Activated T-helper 1 cell treated with anti-CD3 and anti-CD28 coated beads, Interleukin-12 subunit alpha, Interleukin-12 subunit beta, Interleukin-2, Interleukin-4 antibody, amounts not matched to agents 30 ng/mL and 10 ng/mL and 1 ng/mL, durations not matched to agents 14 hours and 24 hours and 36 hours (primary cell): ENCODE measurements at regions not wholly inside any gene's neighbourhood (a gene's known extent, or its start where the extent isn't known, plus 50 kb on each side); places are given as distances from the start of the nearest gene placed in this dataset.
"Not testable (repeated sequence)": the region's sequence is repeated elsewhere in the genome, so short reads cannot be mapped to it uniquely, and the experiment has no call there.

Experiments
- DNase-seq: peaks from one replicate; pipeline ENCODE4 v3.0.0; 2021; ENCODE audit warnings: low spot score
- H3K27ac Mint-ChIP-seq: one replicate; pipeline ENCODE4 v1.8.0; 2021; ENCODE audit warnings: mild to moderate bottlenecking, mixed read lengths
- H3K27me3 Mint-ChIP-seq: one replicate; pipeline ENCODE4 v1.8.0; 2022; ENCODE audit warnings: mild to moderate bottlenecking, moderate library complexity, mixed read lengths; ENCODE audit not compliant: insufficient read depth
- H3K36me3 Mint-ChIP-seq: one replicate; pipeline ENCODE4 v1.8.0; 2021; ENCODE audit warnings: low read depth, mixed read lengths
- H3K4me1 Mint-ChIP-seq: one replicate; pipeline ENCODE4 v1.8.0; 2021; ENCODE audit warnings: low read depth, mixed read lengths
- H3K4me3 Mint-ChIP-seq: one replicate; pipeline ENCODE4 v1.8.0; 2021; ENCODE audit warnings: mild to moderate bottlenecking, moderate library complexity, mixed read lengths
- H3K9me3 Mint-ChIP-seq: one replicate; pipeline ENCODE4 v1.8.0; 2021; ENCODE audit warnings: mixed read lengths
- intact Hi-C: fragments of 100-400 bp; cut with micrococcal nuclease; formaldehyde crosslinking; loops from one replicate; pipeline ENCODE4 v1.15.1; 2024

GRCh38 chrX:122591546-122591945, 592.5 kb upstream of the GRIA3 start:
- intact Hi-C loops: no loop called here
- H3K9me3 Mint-ChIP-seq: peaks cover 3% of the 10 kb centered on the region
- H3K36me3 Mint-ChIP-seq: no peaks in the 10 kb centered on the region
- no peak overlapping the region for H3K27ac Mint-ChIP-seq
- DNase-seq: no peak
- H3K4me3 Mint-ChIP-seq: no peak overlapping the region
- H3K27me3 Mint-ChIP-seq: no peaks in the 10 kb centered on the region
- no peaks in the 10 kb centered on the region for H3K4me1 Mint-ChIP-seq

GRCh38 chrX:122596998-122597397, 587.1 kb upstream of the GRIA3 start:
- H3K4me3 Mint-ChIP-seq: no peak overlapping the region
- peaks cover 3% of the 10 kb centered on the region for H3K9me3 Mint-ChIP-seq
- no peak overlapping the region for H3K27ac Mint-ChIP-seq
- DNase-seq: no peak
- no peaks in the 10 kb centered on the region for H3K36me3 Mint-ChIP-seq
- intact Hi-C loops: no loop called here
- H3K4me1 Mint-ChIP-seq: no peaks in the 10 kb centered on the region
- no peaks in the 10 kb centered on the region for H3K27me3 Mint-ChIP-seq

GRCh38 chrX:122622795-122623194, 561.3 kb upstream of the GRIA3 start:
- no peak overlapping the region for H3K27ac Mint-ChIP-seq
- H3K9me3 Mint-ChIP-seq: no peaks in the 10 kb centered on the region
- DNase-seq: no peak
- no peaks in the 10 kb centered on the region for H3K27me3 Mint-ChIP-seq
- intact Hi-C loops: no loop called here
- H3K36me3 Mint-ChIP-seq: no peaks in the 10 kb centered on the region
- H3K4me1 Mint-ChIP-seq: no peaks in the 10 kb centered on the region
- H3K4me3 Mint-ChIP-seq: no peak overlapping the region

GRCh38 chrX:122625239-122625638, 558.8 kb upstream of the GRIA3 start:
- Mint-ChIP-seq H3K27ac (no peak overlapping the region), H3K27me3 (no peaks in the 10 kb centered on the region), H3K36me3 (no peaks in the 10 kb centered on the region), H3K9me3 (no peaks in the 10 kb centered on the region), H3K4me3 (no peak overlapping the region), H3K4me1 (no peaks in the 10 kb centered on the region)
- DNase-seq: no peak
- intact Hi-C loops: no loop called here

GRCh38 chrX:122625821-122626220, 558.3 kb upstream of the GRIA3 start:
- Mint-ChIP-seq H3K27me3 (no peaks in the 10 kb centered on the region), H3K4me1 (no peaks in the 10 kb centered on the region), H3K36me3 (no peaks in the 10 kb centered on the region), H3K9me3 (no peaks in the 10 kb centered on the region), H3K27ac (no peak overlapping the region), H3K4me3 (no peak overlapping the region)
- intact Hi-C loops: no loop called here
- no peak for DNase-seq

- no peak overlapping the region for H3K4me3 Mint-ChIP-seq
- H3K36me3 Mint-ChIP-seq: no peaks in the 10 kb centered on the region
- H3K9me3 Mint-ChIP-seq: no peaks in the 10 kb centered on the region
- no peaks in the 10 kb centered on the region for H3K4me1 Mint-ChIP-seq
- H3K27me3 Mint-ChIP-seq: no peaks in the 10 kb centered on the region
- H3K27ac Mint-ChIP-seq: no peak overlapping the region
- DNase-seq: no peak
- intact Hi-C loops: no loop called here
Measured at GRCh38 chrX:122626871-122627270, 557.2 kb upstream of the GRIA3 start.

- H3K27ac Mint-ChIP-seq: no peak overlapping the region
- H3K4me1 Mint-ChIP-seq: no peaks in the 10 kb centered on the region
- no peaks in the 10 kb centered on the region for H3K9me3 Mint-ChIP-seq
- intact Hi-C loops: no loop called here
- no peak for DNase-seq
- H3K27me3 Mint-ChIP-seq: no peaks in the 10 kb centered on the region
- no peaks in the 10 kb centered on the region for H3K36me3 Mint-ChIP-seq
- no peak overlapping the region for H3K4me3 Mint-ChIP-seq
Measured at GRCh38 chrX:122641136-122641535, 542.9 kb upstream of the GRIA3 start.

- H3K4me3 Mint-ChIP-seq: no peak overlapping the region
- DNase-seq: no peak
- H3K27ac Mint-ChIP-seq: no peak overlapping the region
- intact Hi-C loops: no loop called here
- no peaks in the 10 kb centered on the region for H3K36me3 Mint-ChIP-seq
- H3K27me3 Mint-ChIP-seq: no peaks in the 10 kb centered on the region
- no peaks in the 10 kb centered on the region for H3K4me1 Mint-ChIP-seq
- H3K9me3 Mint-ChIP-seq: no peaks in the 10 kb centered on the region
Measured at GRCh38 chrX:122641826-122642225, 542.3 kb upstream of the GRIA3 start.

- H3K4me1 Mint-ChIP-seq, DNase-seq, H3K9me3 Mint-ChIP-seq, H3K27me3 Mint-ChIP-seq, H3K36me3 Mint-ChIP-seq, intact Hi-C loops, H3K27ac Mint-ChIP-seq, H3K4me3 Mint-ChIP-seq: not testable (repeated sequence)
Measured at GRCh38 chrX:122655256-122655655, 528.8 kb upstream of the GRIA3 start.

- Mint-ChIP-seq H3K36me3 (no peaks in the 10 kb centered on the region), H3K27me3 (no peaks in the 10 kb centered on the region), H3K9me3 (no peaks in the 10 kb centered on the region), H3K4me1 (no peaks in the 10 kb centered on the region), H3K4me3 (no peak overlapping the region), H3K27ac (no peak overlapping the region)
- intact Hi-C loops: no loop called here
- DNase-seq: no peak
Measured at GRCh38 chrX:122666601-122667000, 517.5 kb upstream of the GRIA3 start.

GRCh38 chrX:122667667-122668066, 516.4 kb upstream of the GRIA3 start:
- Mint-ChIP-seq H3K4me1 (no peaks in the 10 kb centered on the region), H3K27me3 (no peaks in the 10 kb centered on the region), H3K9me3 (no peaks in the 10 kb centered on the region), H3K27ac (no peak overlapping the region), H3K4me3 (no peak overlapping the region), H3K36me3 (no peaks in the 10 kb centered on the region)
- DNase-seq: no peak
- intact Hi-C loops: no loop called here

GRCh38 chrX:122703762-122704161, 480.3 kb upstream of the GRIA3 start:
- H3K9me3 Mint-ChIP-seq: peaks cover 4% of the 10 kb centered on the region
- no peak overlapping the region for H3K27ac Mint-ChIP-seq
- H3K4me3 Mint-ChIP-seq: no peak overlapping the region
- no peak for DNase-seq
- H3K27me3 Mint-ChIP-seq: no peaks in the 10 kb centered on the region
- H3K36me3 Mint-ChIP-seq: no peaks in the 10 kb centered on the region
- intact Hi-C loops: no loop called here
- H3K4me1 Mint-ChIP-seq: no peaks in the 10 kb centered on the region

GRCh38 chrX:122739770-122740169, 444.3 kb upstream of the GRIA3 start:
- Mint-ChIP-seq H3K36me3 (no peaks in the 10 kb centered on the region), H3K27ac (no peak overlapping the region)
- intact Hi-C loops: no loop called here

GRCh38 chrX:122770581-122770980, 413.5 kb upstream of the GRIA3 start:
- intact Hi-C loops: no loop called here

More at GRCh38 chrX:122739770-122740169, 444.3 kb upstream of the GRIA3 start:
- no peak for DNase-seq
- no peak overlapping the region for H3K4me3 Mint-ChIP-seq
- H3K9me3 Mint-ChIP-seq: no peaks in the 10 kb centered on the region
- no peaks in the 10 kb centered on the region for H3K27me3 Mint-ChIP-seq
- no peaks in the 10 kb centered on the region for H3K4me1 Mint-ChIP-seq

More at GRCh38 chrX:122770581-122770980, 413.5 kb upstream of the GRIA3 start:
- no peaks in the 10 kb centered on the region for H3K36me3 Mint-ChIP-seq
- H3K4me3 Mint-ChIP-seq: no peak overlapping the region
- DNase-seq: no peak
- no peak overlapping the region for H3K27ac Mint-ChIP-seq
- H3K9me3 Mint-ChIP-seq: no peaks in the 10 kb centered on the region
- H3K27me3 Mint-ChIP-seq: no peaks in the 10 kb centered on the region
- no peaks in the 10 kb centered on the region for H3K4me1 Mint-ChIP-seq
